GM18907 (cell line): ENCODE measurements at regions not wholly inside any gene's neighbourhood (a gene's known extent, or its start where the extent isn't known, plus 50 kb on each side); places are given as distances from the start of the nearest gene placed in this dataset.

Source experiments
- ATAC-seq: cut with Tn5 transposase; IDR thresholded peaks from one replicate; pipeline ENCODE4 v1.9.1; 2021; ENCODE audit warnings: mild to moderate bottlenecking, moderate library complexity; ENCODE audit not compliant: unreplicated experiment

DNA sequence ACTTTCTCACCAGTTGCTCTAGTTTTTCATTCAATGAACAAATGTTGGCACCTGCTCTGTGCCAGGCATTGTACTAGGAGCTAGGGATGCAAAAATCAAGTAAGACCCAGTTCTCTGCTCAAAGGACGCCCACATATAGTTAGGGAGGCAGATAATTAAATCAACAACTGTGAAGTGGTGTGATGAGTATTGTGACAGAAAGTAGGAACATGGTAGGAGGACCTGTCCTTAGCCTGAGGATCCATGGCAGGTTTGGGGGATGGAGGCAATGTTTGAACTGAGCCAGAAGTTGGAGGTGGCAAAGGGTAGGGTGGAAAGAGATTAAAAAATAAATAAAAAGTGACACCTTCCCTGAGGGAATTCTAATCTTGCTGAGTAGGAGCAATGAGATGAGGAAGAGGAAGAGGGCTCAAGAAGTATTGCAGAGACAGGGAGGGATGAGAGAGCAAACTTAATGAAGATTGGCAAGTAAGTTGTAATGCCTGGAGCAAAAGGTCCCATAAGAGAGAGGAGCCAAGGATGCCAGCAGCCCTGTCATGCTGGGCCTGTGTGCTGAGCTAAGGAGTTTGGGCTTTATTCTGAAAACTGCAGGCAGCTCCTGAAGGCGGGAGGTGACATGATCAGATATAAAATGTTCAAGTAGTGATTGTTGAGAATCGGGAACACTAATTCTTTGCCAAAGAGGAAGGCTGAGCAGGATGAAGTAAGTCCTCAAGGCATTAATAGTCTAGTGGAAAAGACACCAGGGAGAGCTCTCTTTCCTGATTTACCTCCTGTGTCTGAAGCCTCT lies 184.3 kb upstream of the PPP2R3A start:
- no peak for ATAC-seq

DNA sequence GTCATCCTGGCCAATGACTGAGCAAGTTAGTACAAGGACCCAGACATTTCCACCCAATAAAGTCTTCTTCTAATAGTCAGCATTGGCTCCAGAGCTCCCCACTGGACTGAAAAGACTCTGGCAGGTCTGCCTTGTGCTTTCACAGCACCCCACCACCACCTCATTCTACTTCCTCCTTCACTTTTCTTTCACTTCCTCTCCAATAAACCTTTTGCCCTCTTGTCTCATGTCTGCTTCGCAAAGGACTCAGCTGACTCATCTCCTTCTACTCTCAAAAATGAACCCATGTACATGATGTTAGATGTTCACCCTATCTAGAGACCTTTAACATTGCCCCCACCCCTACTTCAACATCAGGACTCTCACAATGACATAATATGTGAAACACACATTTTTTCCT lies 181.0 kb upstream of the PPP2R3A start:
- peak; percentile 80 for ATAC-seq

DNA sequence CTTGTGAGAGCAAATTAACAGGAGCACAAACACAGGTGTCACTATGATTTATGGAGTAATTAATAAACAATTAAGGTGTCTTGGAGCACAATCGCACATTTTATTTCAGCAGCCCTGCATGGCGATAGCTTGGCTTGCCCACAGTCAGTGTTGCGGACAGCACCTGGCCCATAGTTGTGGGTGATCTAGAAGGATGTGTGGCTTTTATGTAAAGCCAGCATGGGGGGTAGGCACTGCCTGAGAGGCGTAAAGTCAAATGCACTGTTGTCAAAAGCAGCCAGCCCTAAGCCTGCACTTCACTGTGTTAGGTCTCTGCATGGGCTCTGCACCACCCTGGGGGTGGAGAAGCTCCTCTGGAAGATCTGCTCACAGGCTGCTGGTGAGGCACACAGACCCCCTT lies 177.4 kb upstream of the PPP2R3A start:
- ATAC-seq: no peak

DNA sequence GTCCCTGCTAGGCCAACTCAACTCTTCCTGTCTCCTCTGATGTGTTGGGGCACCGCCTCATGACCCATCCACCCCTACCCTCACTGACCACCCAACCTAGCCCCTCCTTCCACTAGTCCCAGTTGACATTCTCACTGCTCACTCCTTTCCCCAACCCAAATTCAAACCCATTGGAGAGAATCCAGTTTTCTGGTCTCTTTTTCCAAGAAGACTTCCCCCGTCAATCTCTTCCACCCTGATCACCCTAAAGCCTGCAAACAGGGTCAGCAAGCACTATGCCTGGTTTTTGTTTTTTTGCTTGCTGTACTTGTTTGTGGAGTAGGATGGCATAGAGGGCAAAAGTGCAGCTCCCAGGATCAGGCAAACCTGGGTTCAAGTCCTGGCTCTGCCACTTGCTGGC lies 176.6 kb upstream of the PPP2R3A start:
- no peak for ATAC-seq

DNA sequence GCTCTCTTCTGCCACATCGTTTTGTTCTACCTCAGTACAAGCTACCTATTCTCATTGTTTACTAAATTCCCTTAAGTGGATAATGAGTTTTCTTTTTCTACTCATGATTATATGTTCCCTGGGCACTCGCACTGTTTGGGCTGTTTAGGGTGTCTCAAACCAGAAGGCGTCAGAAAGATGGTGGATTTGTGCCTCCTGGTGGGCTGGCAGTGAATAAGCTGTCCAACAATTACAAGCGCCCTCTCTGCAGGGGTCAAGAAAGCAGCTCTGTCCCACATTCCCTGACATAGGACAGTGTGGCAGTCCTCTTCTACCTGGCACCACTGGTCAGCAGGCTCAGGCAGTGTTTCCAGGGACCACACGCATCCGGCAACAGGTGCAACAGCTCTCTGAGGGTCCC lies 173.4 kb upstream of the PPP2R3A start:
- no peak for ATAC-seq

DNA sequence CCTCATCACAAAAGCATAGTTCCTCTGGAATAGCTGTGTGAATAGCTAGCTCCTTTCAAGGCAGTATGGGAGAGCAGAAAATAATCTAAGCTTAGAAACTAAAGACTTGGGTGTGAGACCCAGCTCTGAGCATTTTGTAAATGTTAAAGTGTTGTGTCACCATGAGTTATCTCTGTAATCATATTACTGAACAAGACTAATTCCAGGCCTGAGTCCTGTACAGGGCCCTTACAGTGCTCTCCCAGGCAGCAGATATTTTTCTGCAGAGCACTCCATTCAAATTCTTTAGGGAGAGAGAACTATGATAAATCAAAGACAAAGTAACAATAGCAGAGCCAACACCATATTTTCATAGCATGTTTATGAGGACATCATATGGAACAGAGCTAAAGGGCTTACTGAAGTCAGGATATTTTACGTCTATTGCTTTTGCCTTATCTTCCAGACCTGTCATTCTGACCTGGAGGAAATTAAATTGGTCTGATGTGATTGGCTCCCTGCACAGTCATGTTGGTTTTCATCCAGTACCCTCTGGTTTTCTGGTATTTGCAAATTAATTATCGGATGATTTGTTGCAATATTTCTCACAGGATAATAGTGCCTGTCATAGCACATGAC lies 172.6 kb upstream of the PPP2R3A start:
- ATAC-seq: no peak

DNA sequence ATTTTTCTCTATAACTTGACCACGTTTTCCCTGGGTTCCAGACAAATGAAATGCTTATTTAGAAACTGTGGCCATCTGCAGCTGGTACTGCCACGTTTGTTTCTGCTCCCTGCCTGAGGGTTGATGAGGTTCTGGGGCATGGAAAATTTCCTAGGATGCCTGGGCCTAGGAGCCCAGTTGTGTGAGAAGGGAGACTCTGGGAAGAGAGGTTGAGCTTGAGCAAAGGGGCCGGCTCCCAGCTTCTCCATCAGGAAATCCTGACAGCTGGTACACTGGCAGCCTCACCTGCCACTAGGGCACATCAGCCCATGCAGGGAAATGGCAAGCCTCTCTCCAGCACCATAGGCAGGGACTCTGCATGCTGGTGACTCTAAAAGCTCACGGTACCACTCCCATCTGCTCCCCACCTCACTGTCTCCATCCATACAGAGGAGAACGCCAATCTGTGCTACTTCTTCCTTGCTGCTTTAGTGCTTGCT lies 165.4 kb upstream of the PPP2R3A start:
- ATAC-seq: no peak

DNA sequence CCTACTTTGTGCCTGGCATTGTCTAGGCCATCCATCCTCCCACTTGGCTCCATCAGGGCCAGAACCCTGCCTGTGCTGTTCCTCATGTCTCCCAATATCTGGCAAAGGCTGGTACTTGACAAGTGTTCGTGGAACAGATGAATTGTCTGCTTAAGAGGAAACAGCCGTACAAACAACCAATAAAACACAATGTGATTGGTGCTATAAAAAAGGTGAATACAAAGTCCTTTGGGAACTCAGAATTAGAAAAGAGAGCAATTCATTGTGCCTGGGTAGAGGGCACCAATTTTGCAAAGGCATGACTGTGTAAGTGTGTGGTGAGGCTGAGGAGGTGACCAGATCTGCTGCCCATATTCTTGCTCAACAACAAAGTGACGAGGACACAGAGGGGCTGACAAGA lies 164.5 kb upstream of the PPP2R3A start:
- no peak for ATAC-seq

DNA sequence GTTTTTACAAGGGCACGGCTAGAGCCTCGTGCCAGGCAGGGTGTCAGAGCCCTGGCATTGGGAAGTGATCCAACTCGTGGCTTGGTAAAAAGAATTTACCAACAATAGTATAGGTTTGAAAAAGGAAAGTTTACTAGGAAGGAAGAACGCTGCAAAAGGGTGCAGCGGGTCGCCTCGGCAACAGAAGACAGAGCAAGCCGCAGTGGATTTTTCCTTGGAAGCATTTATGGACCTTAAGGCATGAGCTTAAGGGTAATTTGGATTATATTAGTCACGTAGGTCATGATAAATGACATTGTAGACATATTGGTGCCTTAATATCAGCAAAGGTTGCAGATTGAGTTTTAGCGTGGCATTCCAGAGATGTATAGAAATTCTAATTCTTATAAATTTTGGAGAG lies 163.4 kb upstream of the PPP2R3A start:
- ATAC-seq: no peak

DNA sequence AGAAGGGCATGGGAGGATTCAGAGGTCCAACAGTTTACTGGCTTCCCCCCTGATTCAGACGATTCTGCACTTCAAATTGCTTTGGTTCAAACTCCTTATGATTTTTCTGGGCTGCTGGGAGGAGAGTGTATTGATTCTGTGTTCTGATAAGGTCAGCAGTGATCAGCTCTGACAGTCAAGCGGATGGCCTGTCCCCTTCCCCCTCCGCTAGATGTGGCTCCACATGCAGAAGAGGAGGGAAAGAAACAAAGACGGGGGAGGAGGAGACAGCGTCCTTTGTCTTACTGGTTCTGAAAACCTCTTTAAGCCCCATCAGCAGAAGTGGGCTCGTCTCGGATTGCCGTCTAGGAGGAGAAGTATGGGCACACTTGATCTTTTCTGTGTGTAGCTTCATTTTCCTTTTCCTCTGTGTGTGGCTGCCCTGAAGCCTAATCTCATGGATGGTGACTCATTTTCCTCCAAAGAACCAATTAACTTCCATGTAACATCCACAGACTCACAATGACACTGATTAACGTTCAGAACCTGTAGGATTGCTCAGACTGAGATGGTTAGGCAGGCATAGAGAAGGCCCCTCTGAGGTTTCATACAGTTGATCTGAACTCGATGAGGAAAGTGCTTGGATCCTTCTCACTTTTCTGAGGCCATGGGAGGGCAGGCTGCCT lies 162.4 kb upstream of the PPP2R3A start:
- ATAC-seq: no peak

DNA sequence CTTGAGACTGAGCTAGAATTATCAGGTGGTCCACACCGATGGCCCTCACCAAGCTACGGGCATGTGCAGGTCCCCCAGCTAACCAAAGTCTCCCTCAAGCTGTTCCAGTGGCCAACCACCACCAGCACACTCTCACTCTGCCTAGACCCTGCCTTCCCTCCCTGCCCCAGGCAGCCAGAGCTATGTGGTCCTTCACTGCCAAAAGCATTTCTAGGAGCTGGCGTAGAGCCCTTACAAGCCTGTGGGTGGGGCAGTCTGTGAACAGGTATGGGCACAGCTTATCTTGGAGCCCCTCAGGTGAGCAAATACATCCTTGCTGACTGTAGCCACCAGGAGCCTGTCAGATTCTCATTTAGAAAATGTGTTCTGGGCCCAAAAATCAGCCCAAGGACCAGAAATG lies 159.8 kb upstream of the PPP2R3A start:
- ATAC-seq: no peak

DNA sequence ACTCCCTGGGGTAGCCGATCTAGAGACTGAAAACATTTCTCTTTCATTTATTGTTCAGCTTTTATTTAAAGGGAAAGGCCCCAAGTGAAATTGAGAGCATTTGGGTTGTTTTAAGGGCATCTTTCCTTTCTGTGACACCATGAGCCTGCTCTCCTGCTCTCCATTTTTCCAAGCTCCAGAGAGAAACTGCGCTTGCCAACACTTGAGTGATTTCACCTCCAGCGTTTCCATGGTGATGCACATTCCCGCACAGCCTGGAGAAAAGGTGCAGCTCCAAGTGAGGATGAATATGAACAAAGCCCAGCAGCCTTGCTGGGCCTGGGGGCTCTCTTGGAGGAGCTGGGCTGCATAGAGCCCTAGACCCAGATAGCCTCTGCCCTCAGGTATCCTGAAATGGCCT lies 159.2 kb upstream of the PPP2R3A start:
- no peak for ATAC-seq

DNA sequence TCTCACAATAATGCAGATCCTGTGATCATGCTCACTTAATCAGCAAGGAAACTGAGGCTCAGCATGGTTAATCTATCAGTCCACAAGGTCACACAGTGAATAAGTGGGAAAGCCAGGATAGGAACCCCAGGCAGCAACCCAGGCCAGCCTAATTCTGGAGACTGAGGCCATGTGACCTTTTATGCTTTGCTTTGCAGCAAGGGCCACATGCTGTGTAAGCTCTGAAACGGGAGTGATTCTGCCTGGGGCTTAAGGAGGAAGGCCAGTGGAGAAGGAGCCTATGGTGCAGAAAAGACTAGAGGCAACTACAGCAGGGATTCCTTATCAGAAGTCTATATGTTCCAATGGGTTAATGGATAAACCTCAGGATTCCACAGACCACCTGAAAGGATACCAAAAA lies 157.6 kb upstream of the PPP2R3A start:
- no peak for ATAC-seq

DNA sequence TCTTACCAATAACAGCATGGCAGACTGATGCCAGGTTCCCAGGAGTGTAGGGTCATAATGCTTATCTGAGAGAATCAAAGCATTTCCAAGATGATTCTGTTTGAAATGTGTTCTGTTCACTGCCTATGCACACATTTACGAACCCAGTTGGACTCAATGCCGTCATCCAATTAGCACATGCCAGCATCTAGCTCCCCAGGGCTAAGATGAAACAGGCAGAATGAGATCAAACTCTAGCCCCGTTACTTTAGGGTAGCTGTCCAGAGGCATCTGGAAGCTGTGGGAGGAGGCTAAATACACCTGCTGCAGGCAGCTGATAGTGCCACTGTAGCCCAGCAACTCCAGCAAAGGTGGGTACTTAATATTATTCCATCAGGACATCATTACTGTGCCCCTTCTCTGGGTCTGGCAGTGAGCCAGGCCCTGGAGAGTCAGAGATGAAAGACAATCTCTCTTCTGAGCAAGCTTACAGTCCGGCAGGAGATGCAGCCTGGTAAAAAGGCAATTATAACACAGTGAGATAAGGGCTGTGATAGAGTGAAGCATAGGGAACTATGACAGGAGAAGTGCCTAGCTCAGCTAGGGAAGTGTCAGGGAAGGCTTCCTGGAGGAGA lies 156.4 kb upstream of the PPP2R3A start:
- ATAC-seq: no peak

DNA sequence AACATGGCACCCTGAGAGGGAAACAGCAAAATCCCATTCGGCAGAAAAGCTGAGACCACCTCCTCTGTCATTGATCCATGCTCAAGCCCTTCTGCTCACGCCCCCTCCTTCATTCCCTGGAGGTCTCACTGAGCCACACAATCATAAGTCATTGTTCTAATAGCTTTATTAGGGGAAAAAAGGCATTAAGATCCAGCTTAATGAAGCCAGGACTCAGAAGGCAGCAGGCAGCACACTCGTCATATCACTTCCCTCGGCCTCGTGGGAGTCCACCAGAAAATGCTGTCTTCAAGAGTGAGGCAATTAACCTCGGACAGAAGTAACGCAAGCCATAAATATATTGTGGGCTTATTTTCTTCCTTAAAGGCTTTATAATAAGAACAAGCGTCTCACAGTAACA lies 153.9 kb upstream of the PPP2R3A start:
- ATAC-seq: no peak

DNA sequence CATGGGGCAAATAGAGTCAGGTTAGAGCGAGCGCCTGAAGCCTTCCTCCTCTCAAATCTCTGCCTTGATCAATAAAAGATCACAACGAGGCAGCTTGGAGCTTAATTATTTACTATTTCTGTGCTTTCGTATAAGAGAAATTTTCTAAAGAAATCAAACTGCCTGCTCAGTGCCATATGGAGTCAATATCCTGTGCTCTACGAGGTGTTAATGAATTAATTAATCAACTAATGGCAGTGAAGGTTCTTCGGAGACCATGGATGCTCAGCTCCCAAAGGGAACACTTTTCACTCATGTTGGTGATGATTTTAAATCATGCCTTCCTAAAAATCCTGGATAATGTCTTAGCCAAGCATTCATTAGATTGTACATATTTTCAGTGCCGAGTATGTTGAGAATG lies 153.5 kb upstream of the PPP2R3A start:
- no peak for ATAC-seq

DNA sequence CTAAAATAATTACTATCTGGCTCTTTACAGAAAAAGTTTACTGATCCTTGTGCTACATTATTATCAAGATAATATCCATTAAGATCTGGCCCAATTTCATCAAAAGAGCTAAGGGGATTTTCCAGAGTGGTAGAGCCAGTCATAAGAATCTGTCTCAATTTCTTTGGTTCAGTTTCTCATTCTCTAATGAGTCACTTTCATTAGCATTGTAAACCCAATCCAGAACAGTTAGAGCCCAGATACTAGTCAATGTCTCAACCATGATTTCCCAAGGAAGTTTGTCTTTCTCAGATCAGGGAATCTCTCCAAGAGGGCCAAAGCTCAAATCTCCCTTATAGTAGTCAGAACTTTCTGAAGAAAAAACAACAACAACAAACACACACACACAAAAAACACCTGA lies 131.1 kb upstream of the PPP2R3A start:
- no peak for ATAC-seq

DNA sequence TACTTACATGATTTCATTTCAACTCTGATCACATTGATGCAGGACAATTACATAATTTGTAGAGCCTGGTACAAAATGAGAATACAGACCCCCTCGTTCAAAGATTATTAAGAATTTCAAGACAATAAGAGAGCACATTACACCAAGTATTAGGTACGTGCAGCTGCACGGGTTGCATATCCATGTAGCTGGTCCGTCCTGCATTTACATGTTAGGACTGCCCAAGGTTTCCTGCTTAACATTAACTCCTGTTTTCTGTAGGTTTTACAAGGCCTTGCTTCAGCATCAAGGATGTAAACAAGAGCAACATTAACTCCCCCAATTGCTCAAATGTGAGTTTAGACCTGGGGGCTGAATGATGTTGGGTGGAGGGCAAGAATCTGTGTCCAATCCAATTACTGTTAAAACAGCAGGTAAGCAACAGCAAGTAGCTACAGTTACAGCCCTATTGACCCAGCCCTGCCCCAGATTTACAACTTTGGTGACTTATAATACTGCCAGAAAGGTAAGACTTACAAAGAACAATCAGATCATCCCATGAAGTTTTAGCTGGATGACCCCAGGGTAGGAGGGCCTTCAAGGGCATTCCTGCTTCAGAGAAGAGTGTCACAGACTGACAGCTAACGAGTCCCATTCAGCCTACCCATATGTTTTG lies 127.4 kb upstream of the PPP2R3A start:
- no peak for ATAC-seq

DNA sequence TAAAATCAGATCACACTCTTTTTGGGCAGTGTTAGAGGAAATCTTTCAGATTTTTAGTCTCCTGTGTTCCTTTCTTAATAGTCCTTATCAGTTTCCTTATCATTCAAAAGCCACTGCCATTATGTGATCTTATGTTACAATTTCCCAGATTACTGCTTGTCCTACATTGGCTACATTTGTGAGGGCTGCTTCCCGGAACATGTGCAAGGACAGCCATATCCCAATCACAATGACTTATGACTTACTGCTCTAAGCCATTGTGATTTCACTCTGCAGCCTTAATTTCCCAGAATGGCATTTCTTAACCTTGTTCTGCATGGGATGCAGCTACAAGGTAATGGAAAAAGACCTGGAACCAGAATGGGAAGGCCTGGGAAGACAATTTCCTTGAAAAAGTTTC lies 125.1 kb upstream of the PPP2R3A start:
- no peak for ATAC-seq

DNA sequence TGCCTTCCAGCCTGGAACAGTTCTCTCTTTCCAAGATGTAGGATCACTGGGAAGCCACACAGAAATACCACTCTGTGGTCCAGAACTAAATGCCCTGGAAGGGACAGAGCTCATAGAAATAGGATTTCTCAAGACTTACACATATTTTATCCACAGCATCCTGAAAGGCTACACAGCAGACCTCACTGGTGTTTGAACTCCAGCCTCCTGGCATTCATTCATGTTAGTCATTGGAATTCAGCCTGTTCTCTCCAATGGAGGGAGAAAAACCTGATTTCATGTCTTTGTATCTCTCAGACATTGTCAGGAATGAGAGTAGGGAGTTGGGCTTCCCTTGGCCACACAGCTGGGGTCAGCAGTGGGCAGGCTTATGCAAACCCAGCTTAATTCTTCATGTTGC lies 121.1 kb upstream of the PPP2R3A start:
- ATAC-seq: no peak

DNA sequence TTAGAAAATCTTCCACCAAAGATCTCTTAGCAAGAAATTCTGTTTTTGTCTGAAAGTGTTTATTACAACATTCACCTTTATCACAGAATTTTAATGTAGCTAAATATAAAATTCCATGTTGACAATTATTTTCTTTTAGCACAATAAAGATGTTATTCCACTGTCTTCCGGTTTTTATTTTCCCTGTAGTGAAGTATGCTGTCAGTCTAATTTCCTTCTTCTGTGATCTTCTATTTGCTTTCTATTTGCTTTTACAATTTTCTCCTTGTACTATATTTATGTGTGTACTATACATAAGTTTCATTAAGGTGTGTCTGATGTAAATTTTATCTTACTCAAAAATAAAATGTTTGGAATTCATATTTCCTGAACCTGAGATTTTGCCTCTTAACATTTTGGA lies 117.5 kb upstream of the PPP2R3A start:
- ATAC-seq: no peak
